HCT116 (cell line): ENCODE measurements at regions not wholly inside any gene's neighbourhood (a gene's known extent, or its start where the extent isn't known, plus 50 kb on each side); places are given as distances from the start of the nearest gene placed in this dataset.

ENCODE experiments used
- ATAC-seq: fragments of 200-7000 bp; cut with Tn5 transposase; 2 replicates; pipeline ENCODE4 v1.9.1; 2020; ENCODE audit warnings: mild to moderate bottlenecking, moderate library complexity
- BruUV-seq: library from RNA; stranded (reverse); fragments of 400-500 nt; replicated peaks from 2 replicates; lab custom pipeline; 2021; lab: Mats Ljungman, UMichigan
- CTCF ChIA-PET: fragments of 300-600 bp; sonication (Branson Sonifier 250); formaldehyde crosslinking; loops from one replicate; lab custom pipeline; 2021; ENCODE audit warnings: antibody characterized with exemption; lab: Charles Lee
- POLR2A ChIA-PET: fragments of 300-600, 350-600 bp; sonication (Branson Sonifier 250); formaldehyde crosslinking; loops from one replicate; lab custom pipeline; 2021; ENCODE audit warnings: antibody characterized with exemption; lab: Charles Lee
- RAD21 ChIA-PET, 2 experiments: fragments of 300-600 bp; sonication (Branson Sonifier 250); formaldehyde crosslinking; loops; one replicate each; lab custom pipeline; 2023; ENCODE audit warnings: low total read pairs in 2 of 2; ENCODE audit not compliant: uncharacterized antibody in 2 of 2, unreplicated experiment in 2 of 2, low non-redundant PET in 1 of 2; lab: Charles Lee
- DNase-seq: peaks from one replicate; pipeline ENCODE4 v3.0.0-alpha.2; 2010; ENCODE audit warnings: low read depth, low spot score
- H2AFZ ChIP-seq: fragments of 200-600 bp; shearing (Covaris generic), sonication (generic); 2 replicates; pipeline ENCODE4 v1.6.1; 2017; ENCODE audit warnings: low read depth, mixed run types, mixed read lengths, antibody characterized with exemption, low read length; ENCODE audit not compliant: poor library complexity, severe bottlenecking
- H3K27ac ChIP-seq: 2 replicates; pipeline ENCODE4 v1.5.1; 2012; ENCODE audit warnings: low read depth, low read length
- H3K27me3 ChIP-seq: fragments of 200-600 bp; sonication (generic); 2 replicates; pipeline ENCODE4 v1.6.1; 2016; ENCODE audit warnings: mixed run types, low read length, mixed read lengths; ENCODE audit not compliant: insufficient read depth
- H3K36me3 ChIP-seq, 2 experiments: fragments of 200-500 bp in 1 of 2; fragments of 200-600 bp in 1 of 2; sonication (Bioruptor generic) in 1 of 2; sonication (generic) in 1 of 2; 2 replicates each; pipeline versions ENCODE4 v1.5.1 to v1.6.1; 2014 to 2016; ENCODE audit warnings: low read length in 2 of 2, inconsistent platforms in 1 of 2, mixed read lengths in 1 of 2, mixed run types in 1 of 2; ENCODE audit not compliant: insufficient read depth in 2 of 2, control insufficient read depth in 1 of 2
- H3K4me1 ChIP-seq, 2 experiments: fragments of 200-600 bp in 1 of 2; sonication (generic) in 1 of 2; 2 replicates each; pipeline versions ENCODE4 v1.5.1 to v1.6.1; 2012 to 2017; ENCODE audit warnings: low read length in 2 of 2, inconsistent platforms in 1 of 2, mild to moderate bottlenecking in 1 of 2, mixed read lengths in 1 of 2, mixed run types in 1 of 2, moderate library complexity in 1 of 2; ENCODE audit not compliant: insufficient read depth in 2 of 2, control insufficient read depth in 1 of 2
- H3K4me2 ChIP-seq: fragments of 200-600 bp; sonication (generic); 2 replicates; pipeline ENCODE4 v1.6.1; 2017; ENCODE audit warnings: mixed run types, low read length, mixed read lengths
- H3K4me3 ChIP-seq, 2 experiments: fragments of 200-600 bp in 1 of 2; sonication (generic) in 1 of 2; replicated peaks in 1 of 2; 2 replicates each; pipeline ENCODE4 v1.5.1; 2011 to 2016; ENCODE audit warnings: low read length in 2 of 2, control low read depth in 1 of 2, low read depth in 1 of 2, mild to moderate bottlenecking in 1 of 2, mixed read lengths in 1 of 2, mixed run types in 1 of 2
- H3K79me2 ChIP-seq: fragments of 200-600 bp; sonication (generic); 2 replicates; pipeline ENCODE4 v1.6.1; 2017; ENCODE audit warnings: mild to moderate bottlenecking, mixed run types, low read length, moderate library complexity, mixed read lengths; ENCODE audit not compliant: insufficient read depth
- H3K9ac ChIP-seq: fragments of 200-600 bp; sonication (generic); 2 replicates; pipeline ENCODE4 v1.6.1; 2016; ENCODE audit warnings: low read length, mixed read lengths
- H3K9me2 ChIP-seq: fragments of 200-600 bp; sonication (generic), shearing (Covaris generic); 2 replicates; pipeline ENCODE4 v1.6.1; 2017; ENCODE audit warnings: mixed run types, mild to moderate bottlenecking, moderate library complexity; ENCODE audit not compliant: insufficient read depth
- H3K9me3 ChIP-seq, 2 experiments: fragments of 200-500 bp in 1 of 2; fragments of 200-600 bp in 1 of 2; sonication (Bioruptor generic) in 1 of 2; sonication (generic) in 1 of 2; 2 replicates each; pipeline ENCODE4 v1.6.1; 2014 to 2017; ENCODE audit warnings: low read length in 2 of 2, mixed read lengths in 2 of 2, inconsistent platforms in 1 of 2, low read depth in 1 of 2, mild to moderate bottlenecking in 1 of 2, mixed run types in 1 of 2, moderate library complexity in 1 of 2; ENCODE audit not compliant: control insufficient read depth in 1 of 2, insufficient read depth in 1 of 2
- H4K20me1 ChIP-seq: fragments of 200-600 bp; sonication (generic), shearing (Covaris generic); 2 replicates; pipeline ENCODE4 v1.6.1; 2017; ENCODE audit warnings: mixed run types, mild to moderate bottlenecking, moderate library complexity; ENCODE audit not compliant: insufficient read depth
- CBX3 ChIP-seq: IDR thresholded peaks from 2 replicates; pipeline ENCODE4 v1.6.1; 2012; ENCODE audit warnings: low read depth
- EZH2phosphoT487 ChIP-seq: fragments of 200-600 bp; IDR thresholded peaks from 2 replicates; pipeline ENCODE4 v1.6.1; 2018; ENCODE audit warnings: antibody characterized with exemption, borderline replicate concordance
- FOSL1 ChIP-seq: IDR thresholded peaks from 2 replicates; pipeline ENCODE4 v1.6.1; 2012; ENCODE audit warnings: low read depth
- POLR2A ChIP-seq: IDR thresholded peaks from 2 replicates; pipeline ENCODE4 v1.7.0; 2011; ENCODE audit warnings: borderline replicate concordance; ENCODE audit not compliant: insufficient read depth, insufficient read length; ENCODE audit errors: extremely low read depth
- SP1 ChIP-seq: IDR thresholded peaks from 2 replicates; pipeline ENCODE4 v1.6.1; 2012; ENCODE audit warnings: low read depth
- SRF ChIP-seq: IDR thresholded peaks from 2 replicates; pipeline ENCODE4 v1.6.1; 2012; ENCODE audit warnings: low read depth
- ZFX ChIP-seq: fragments of 450-650 bp; IDR thresholded peaks from 2 replicates; pipeline ENCODE4 v1.6.1; 2017
- intact Hi-C: fragments of 100-400 bp; cut with micrococcal nuclease; formaldehyde crosslinking; loops from 2 replicates; pipeline ENCODE4 v1.10.0; 2022

DNA sequence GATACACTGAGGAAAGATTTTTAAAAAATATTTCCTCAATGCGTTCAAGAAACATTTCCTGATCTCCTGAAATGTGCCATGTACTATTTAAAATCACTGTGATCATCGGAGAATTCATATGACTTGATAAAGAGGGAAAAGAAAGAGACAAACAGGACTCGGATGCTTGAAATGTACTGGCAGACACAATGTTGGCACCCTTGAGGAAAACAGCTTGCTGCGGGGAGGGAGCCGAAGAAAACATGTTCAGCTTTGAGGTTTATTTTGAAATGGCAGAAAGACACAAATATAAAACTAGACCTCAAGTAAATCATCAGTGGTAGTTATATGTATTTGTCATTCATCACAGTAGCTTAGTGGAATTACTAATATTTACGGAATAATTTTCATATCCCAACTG is 100.9 kb upstream of the BRINP3 start:
- Histone ChIP-seq H3K9me2 (no peaks in the 10 kb centered on the region), H3K4me1 (no peaks in the 10 kb centered on the region), H3K27ac (no peak overlapping the region), H2AFZ (no peak overlapping the region), H3K4me2 (no peak overlapping the region), H3K36me3 (no peaks in the 10 kb centered on the region), H3K4me3 (no peak overlapping the region), H3K9me3 (no peaks in the 10 kb centered on the region), H3K9ac (no peak overlapping the region), H3K27me3 (no peaks in the 10 kb centered on the region), H3K79me2 (no peaks in the 10 kb centered on the region), H4K20me1 (no peaks in the 10 kb centered on the region; the same call in 1 of the 2 replicates)
- POLR2A ChIA-PET = no interaction called here
- no peak for DNase-seq
- RAD21 ChIA-PET = no interaction called here
- intact Hi-C loops = no loop called here
- BruUV-seq = no TSS peak
- CTCF ChIA-PET = no interaction called here
- TF ChIP-seq CBX3 (no peak), POLR2A (no peak), EZH2phosphoT487 (no peak), SP1 (no peak), ZFX (no peak)
- no peak for ATAC-seq

DNA sequence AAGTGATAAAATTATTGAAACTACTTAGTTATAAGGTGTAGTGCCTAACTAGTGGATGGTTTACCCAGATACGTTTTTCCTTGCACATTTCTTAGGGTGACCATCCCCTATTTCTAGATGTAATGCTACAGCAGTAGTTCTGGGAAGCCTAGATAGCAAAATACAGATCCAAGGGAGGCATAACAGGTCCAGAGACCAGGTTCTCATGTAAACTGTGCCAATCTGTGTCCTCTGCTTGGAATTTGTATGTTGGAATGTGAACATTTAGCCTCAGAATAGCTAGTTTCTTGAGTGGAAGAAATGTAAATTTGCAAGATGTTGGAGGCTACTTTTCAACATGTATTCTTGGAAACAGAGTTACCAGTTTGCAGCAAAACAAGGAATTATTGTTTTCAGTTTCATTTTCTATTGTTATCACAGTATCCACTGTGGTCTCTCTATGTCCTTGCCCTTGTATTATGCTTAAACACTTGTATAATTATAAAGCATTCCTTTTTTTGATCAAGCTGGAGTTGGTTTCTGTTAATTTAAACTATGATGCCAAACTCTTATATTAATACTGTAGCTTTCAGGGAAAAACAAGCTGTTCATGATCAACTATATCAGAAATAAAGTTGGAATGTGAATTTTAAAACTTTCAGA is 102.0 kb upstream of the BRINP3 start:
- no peak for ATAC-seq
- CTCF ChIA-PET = no interaction called here
- Histone ChIP-seq H3K9me2 (no peaks in the 10 kb centered on the region), H3K27me3 (no peaks in the 10 kb centered on the region), H3K79me2 (no peaks in the 10 kb centered on the region), H3K4me1 (no peaks in the 10 kb centered on the region), H4K20me1 (no peaks in the 10 kb centered on the region; the same call in 1 of the 2 replicates), H3K9me3 (no peaks in the 10 kb centered on the region), H3K4me3 (no peak overlapping the region), H3K36me3 (no peaks in the 10 kb centered on the region), H3K9ac (no peak overlapping the region), H2AFZ (no peak overlapping the region), H3K4me2 (no peak overlapping the region), H3K27ac (no peak overlapping the region)
- DNase-seq = no peak
- RAD21 ChIA-PET = no interaction called here
- POLR2A ChIA-PET = no interaction called here
- BruUV-seq = no TSS peak
- no peak for TF ChIP-seq FOSL1
- no peak for TF ChIP-seq SRF
- no peak for TF ChIP-seq SP1
- TF ChIP-seq, all 23 proteins: peak for 0
- intact Hi-C loops = no loop called here
